CD4-positive, alpha-beta T cell (primary cell): ENCODE measurements at regions not wholly inside any gene's neighbourhood (a gene's known extent, or its start where the extent isn't known, plus 50 kb on each side); places are given as distances from the start of the nearest gene placed in this dataset. TPM values are rescaled to one million over a fixed set of nuclear protein-coding genes. Genes with fewer than 3 reads are reported as not detected.
"Not testable (repeated sequence)": the region's sequence is repeated elsewhere in the genome, so short reads cannot be mapped to it uniquely, and the experiment has no call there.

Source experiments
- ATAC-seq: fragments of 200-7000 bp; cut with Tn5 transposase; one replicate; pipeline ENCODE4 v1.10.0; 2022; ENCODE audit warnings: mild to moderate bottlenecking; ENCODE audit not compliant: poor library complexity
- CTCF ChIA-PET: fragments of 350-600 bp; sonication (Branson Sonifier 250); formaldehyde crosslinking; loops from one replicate; lab custom pipeline; 2021; ENCODE audit warnings: antibody characterized with exemption, inconsistent platforms; lab: Charles Lee
- POLR2A ChIA-PET: fragments of 350-600 bp; sonication (Branson Sonifier 250); formaldehyde crosslinking; loops from one replicate; lab custom pipeline; 2021; ENCODE audit warnings: antibody characterized with exemption, inconsistent platforms; lab: Charles Lee
- DNase-seq, 14 experiments: peaks; one replicate each; pipeline ENCODE4 v3.0.0-alpha.2; 2013 to 2020; ENCODE audit warnings: mixed read lengths in 2 of 14
- H3K27ac ChIP-seq, 2 donors: one replicate each; pipeline versions ENCODE4 v1.5.1 to v1.7.0; 2013; ENCODE audit warnings: low read length in 2 of 2, low read depth in 1 of 2, mild to moderate bottlenecking in 1 of 2
- H3K27me3 ChIP-seq, 2 experiments: 1 replicate in 1 of 2; 2 replicates in 1 of 2; pipeline versions ENCODE4 v1.6.1 to v1.7.0; 2013; ENCODE audit warnings: low read length in 2 of 2, control low read depth in 1 of 2, mild to moderate bottlenecking in 1 of 2, moderate library complexity in 1 of 2; ENCODE audit not compliant: insufficient read depth in 2 of 2, control insufficient read depth in 1 of 2
- H3K36me3 ChIP-seq: one replicate; pipeline ENCODE4 v1.6.1; 2013; ENCODE audit warnings: low read length, control low read depth; ENCODE audit not compliant: insufficient read depth
- H3K4me1 ChIP-seq: one replicate; pipeline ENCODE4 v1.6.1; 2013; ENCODE audit warnings: low read length, control low read depth; ENCODE audit not compliant: insufficient read depth
- H3K4me3 ChIP-seq: one replicate; pipeline ENCODE4 v1.5.1; 2013; ENCODE audit warnings: mild to moderate bottlenecking, low read length, moderate library complexity
- H3K9me3 ChIP-seq, 2 experiments: 1 replicate in 1 of 2; 2 replicates in 1 of 2; pipeline versions ENCODE4 v1.6.1 to v1.7.0; 2013; ENCODE audit warnings: low read length in 2 of 2, mild to moderate bottlenecking in 2 of 2, control low read depth in 1 of 2, moderate library complexity in 1 of 2; ENCODE audit not compliant: control insufficient read depth in 1 of 2, insufficient read depth in 1 of 2
- H3K27ac Mint-ChIP-seq: one replicate; pipeline ENCODE4 v1.8.0; 2020; ENCODE audit warnings: mixed read lengths
- H3K27me3 Mint-ChIP-seq: one replicate; pipeline ENCODE4 v1.8.0; 2021; ENCODE audit warnings: mixed read lengths
- H3K36me3 Mint-ChIP-seq: one replicate; pipeline ENCODE4 v1.8.0; 2021; ENCODE audit warnings: low read depth, mixed read lengths
- H3K4me1 Mint-ChIP-seq: one replicate; pipeline ENCODE4 v1.8.0; 2021; ENCODE audit warnings: low read depth, mixed read lengths
- H3K4me3 Mint-ChIP-seq: one replicate; pipeline ENCODE4 v1.8.0; 2020; ENCODE audit warnings: mild to moderate bottlenecking, mixed read lengths
- H3K9me3 Mint-ChIP-seq: one replicate; pipeline ENCODE4 v1.8.0; 2020; ENCODE audit warnings: mixed read lengths
- CTCF ChIP-seq: fragments of 200-600 bp; IDR thresholded peaks from one replicate; pipeline ENCODE4 v1.8.0; 2022; ENCODE audit warnings: antibody characterized with exemption, mild to moderate bottlenecking
- intact Hi-C, 2 experiments: fragments of 100-400 bp; cut with DNase I in 1 of 2; cut with micrococcal nuclease in 1 of 2; formaldehyde crosslinking; loops; one replicate each; pipeline versions ENCODE4 v1.15.1 to v1.9.0; 2023 to 2025; cut with DNase I, micrococcal nuclease
- microRNA-seq: library from miRNA; unstranded; fragments of <30 nt; microRNA quantifications from one replicate; pipeline ENCODE4 v1.2.0, GENCODE V29; 2021; ENCODE audit warnings: borderline microRNAs expressed, borderline replicate concordance

DNA sequence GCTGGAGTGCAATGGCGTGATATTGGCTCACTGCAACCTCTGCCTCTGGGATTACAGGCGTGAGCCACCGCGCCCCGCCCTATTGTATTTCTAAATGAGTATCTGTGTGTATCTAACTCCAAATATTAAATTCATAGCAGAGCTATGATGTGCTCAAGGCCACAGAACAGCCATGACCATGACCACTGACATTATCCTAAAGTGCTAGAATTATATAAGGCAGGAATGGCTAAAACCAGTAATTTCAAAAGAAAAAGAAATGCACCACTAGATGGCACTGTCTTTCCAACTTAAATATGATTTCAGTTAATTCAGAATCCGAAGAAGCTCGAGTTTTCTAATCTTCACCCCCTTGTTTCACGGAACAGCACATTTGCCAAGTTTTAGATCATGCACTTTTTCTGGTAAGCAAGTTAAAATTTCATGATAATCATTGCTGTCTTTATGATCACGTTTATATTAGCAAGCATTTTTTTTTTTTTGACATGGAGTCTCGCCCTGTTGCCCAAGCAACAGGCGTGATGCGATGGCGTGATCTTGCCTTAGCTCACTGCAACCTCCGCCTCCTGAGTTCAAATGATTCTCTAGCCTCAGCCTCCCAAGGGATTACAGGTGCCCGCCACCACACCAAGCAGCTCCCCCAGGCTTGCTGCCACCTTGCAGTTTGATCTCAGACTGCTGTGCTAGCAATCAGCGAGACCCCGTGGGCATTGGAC, 65.3 kb downstream of the OR13A1 start:
- peak; percentile 37 for ATAC-seq

DNA sequence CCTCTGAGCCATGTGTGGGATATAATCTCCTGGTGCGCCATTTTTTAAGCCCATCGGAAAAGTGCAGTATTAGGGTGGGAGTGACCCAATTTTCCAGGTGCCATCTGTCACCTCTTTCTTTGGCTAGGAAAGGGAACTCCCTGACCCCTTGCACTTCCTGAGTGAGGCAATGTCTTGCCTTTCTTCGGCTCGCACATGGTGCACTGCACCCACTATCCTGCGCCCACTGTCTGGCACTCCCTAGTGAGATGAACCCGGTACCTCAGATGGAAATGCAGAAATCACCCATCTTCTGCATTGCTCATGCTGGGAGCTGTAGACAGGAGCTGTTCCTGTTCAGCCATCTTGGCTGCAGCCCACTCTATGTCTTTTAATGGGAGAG, 64.7 kb downstream of the OR13A1 start:
- H3K27me3 Mint-ChIP-seq, H3K9me3 Mint-ChIP-seq, H3K36me3 Mint-ChIP-seq, DNase-seq, H3K27me3 ChIP-seq, H3K4me1 ChIP-seq, H3K4me3 ChIP-seq, ATAC-seq, H3K36me3 ChIP-seq, H3K4me3 Mint-ChIP-seq, H3K27ac ChIP-seq, H3K4me1 Mint-ChIP-seq, H3K27ac Mint-ChIP-seq, H3K9me3 ChIP-seq: not testable (repeated sequence)
- intact Hi-C loops: loop anchor here in 1 of 2 experiments (10.0 kb wide), 1 partner anchor 204 kb away; no protein-coding TSS in a partner anchor
- ChIA-PET POLR2A (interaction anchor here (1.2 kb wide), 1 partner anchor 214 kb away, joined by 4 read pairs; no protein-coding TSS in a partner anchor), CTCF (interaction anchor here (0.6 to 1.2 kb wide), 7 partner anchors 9 to 424 kb away, joined by 3 to 5 read pairs (median 3); no protein-coding TSS in a partner anchor)

More for the DNA sequence above, 65.3 kb downstream of the OR13A1 start:
- Histone ChIP-seq H3K36me3 (no peaks in the 10 kb centered on the region), H3K27ac (no peak overlapping the region), H3K4me1 (peaks cover 3% of the 10 kb centered on the region), H3K9me3 (no peaks in the 10 kb centered on the region), H3K27me3 (no peaks in the 10 kb centered on the region), H3K4me3 (no peak overlapping the region)
- Mint-ChIP-seq H3K27me3 (peaks cover 4% of the 10 kb centered on the region), H3K9me3 (no peaks in the 10 kb centered on the region), H3K36me3 (no peaks in the 10 kb centered on the region), H3K27ac (no peak overlapping the region), H3K4me1 (peaks cover 5% of the 10 kb centered on the region), H3K4me3 (peak overlapping the region; percentile 21)
- DNase-seq: peak in 3 of 14 experiments; percentile 65 to 69 (median 69)
- intact Hi-C loops: loop anchor here in 1 of 2 experiments (10.0 kb wide), 2 partner anchors 205 to 425 kb away; partner anchors contain the start of gene ZFAND4
- ChIA-PET POLR2A (interaction anchor here (0.7 to 1.2 kb wide), 2 partner anchors 14 to 215 kb away, joined by 3 to 4 read pairs; no protein-coding TSS in a partner anchor), CTCF (interaction anchor here (0.6 to 1.2 kb wide), 8 partner anchors 9 to 424 kb away, joined by 3 to 5 read pairs (median 3); no protein-coding TSS in a partner anchor)
- TF ChIP-seq CTCF: peak; percentile 72

Small RNA genes lying in the stretch of these regions (microRNA-seq; reads per million reads assigned to microRNA genes)
- not detected for gene MIR3156-1
